ENCODE measurements at regions not wholly inside any gene's neighbourhood (a gene's known extent, or its start where the extent isn't known, plus 50 kb on each side); places are given as distances from the start of the nearest gene placed in this dataset.

DNA sequence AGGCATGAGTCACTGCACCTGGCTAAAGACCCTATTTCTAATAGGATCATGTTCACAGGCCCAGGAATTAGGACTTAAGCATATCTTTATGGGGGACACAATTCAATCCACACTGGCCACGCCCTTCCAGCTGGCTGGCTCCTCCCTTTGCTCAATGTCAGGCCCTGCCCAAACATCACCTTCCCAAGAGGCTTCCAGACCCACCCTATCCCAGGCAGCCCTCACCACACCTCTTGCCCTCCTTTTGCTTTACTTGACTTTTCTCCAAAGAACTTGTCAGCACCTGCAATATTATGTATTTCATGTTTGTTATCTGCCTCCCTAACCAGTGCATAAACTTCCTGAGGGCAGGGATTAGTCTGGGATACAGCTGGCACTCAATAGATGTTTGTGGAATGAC is 109.6 kb upstream of the CDH5 start (continued):
- TF ChIP-seq, protein P1, sequence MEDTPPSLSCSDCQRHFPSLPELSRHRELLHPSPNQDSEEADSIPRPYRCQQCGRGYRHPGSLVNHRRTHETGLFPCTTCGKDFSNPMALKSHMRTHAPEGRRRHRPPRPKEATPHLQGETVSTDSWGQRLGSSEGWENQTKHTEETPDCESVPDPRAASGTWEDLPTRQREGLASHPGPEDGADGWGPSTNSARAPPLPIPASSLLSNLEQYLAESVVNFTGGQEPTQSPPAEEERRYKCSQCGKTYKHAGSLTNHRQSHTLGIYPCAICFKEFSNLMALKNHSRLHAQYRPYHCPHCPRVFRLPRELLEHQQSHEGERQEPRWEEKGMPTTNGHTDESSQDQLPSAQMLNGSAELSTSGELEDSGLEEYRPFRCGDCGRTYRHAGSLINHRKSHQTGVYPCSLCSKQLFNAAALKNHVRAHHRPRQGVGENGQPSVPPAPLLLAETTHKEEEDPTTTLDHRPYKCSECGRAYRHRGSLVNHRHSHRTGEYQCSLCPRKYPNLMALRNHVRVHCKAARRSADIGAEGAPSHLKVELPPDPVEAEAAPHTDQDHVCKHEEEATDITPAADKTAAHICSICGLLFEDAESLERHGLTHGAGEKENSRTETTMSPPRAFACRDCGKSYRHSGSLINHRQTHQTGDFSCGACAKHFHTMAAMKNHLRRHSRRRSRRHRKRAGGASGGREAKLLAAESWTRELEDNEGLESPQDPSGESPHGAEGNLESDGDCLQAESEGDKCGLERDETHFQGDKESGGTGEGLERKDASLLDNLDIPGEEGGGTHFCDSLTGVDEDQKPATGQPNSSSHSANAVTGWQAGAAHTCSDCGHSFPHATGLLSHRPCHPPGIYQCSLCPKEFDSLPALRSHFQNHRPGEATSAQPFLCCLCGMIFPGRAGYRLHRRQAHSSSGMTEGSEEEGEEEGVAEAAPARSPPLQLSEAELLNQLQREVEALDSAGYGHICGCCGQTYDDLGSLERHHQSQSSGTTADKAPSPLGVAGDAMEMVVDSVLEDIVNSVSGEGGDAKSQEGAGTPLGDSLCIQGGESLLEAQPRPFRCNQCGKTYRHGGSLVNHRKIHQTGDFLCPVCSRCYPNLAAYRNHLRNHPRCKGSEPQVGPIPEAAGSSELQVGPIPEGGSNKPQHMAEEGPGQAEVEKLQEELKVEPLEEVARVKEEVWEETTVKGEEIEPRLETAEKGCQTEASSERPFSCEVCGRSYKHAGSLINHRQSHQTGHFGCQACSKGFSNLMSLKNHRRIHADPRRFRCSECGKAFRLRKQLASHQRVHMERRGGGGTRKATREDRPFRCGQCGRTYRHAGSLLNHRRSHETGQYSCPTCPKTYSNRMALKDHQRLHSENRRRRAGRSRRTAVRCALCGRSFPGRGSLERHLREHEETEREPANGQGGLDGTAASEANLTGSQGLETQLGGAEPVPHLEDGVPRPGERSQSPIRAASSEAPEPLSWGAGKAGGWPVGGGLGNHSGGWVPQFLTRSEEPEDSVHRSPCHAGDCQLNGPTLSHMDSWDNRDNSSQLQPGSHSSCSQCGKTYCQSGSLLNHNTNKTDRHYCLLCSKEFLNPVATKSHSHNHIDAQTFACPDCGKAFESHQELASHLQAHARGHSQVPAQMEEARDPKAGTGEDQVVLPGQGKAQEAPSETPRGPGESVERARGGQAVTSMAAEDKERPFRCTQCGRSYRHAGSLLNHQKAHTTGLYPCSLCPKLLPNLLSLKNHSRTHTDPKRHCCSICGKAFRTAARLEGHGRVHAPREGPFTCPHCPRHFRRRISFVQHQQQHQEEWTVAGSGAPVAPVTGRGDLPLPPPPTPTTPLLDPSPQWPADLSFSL (CRISPR knock-in tag; IDR thresholded peaks at IDR 0.05): no peak
- TF ChIP-seq MAFF (IDR thresholded peaks at IDR 0.05; ENCODE audit: low read depth, low read length) (no peak), PHF5A (CRISPR knock-in tag; IDR thresholded peaks at IDR 0.05; ENCODE audit: low read depth, unreplicated experiment) (no peak), ZNF790 (CRISPR knock-in tag; IDR thresholded peaks at IDR 0.05; ENCODE audit: borderline replicate concordance) (no peak), KLF6 (CRISPR knock-in tag; IDR thresholded peaks at IDR 0.05) (no peak), ZFYVE20 (CRISPR knock-in tag; IDR thresholded peaks at IDR 0.05; ENCODE audit: borderline replicate concordance, low read depth) (no peak), EZH2 (conservative IDR thresholded peaks at IDR 0.05; ENCODE audit: low read depth, low read length) (no peak), ZNF563 (CRISPR knock-in tag; IDR thresholded peaks at IDR 0.05) (no peak), HMG20B (CRISPR knock-in tag; conservative IDR thresholded peaks at IDR 0.05) (no peak)
- TF ChIP-seq, protein P2, sequence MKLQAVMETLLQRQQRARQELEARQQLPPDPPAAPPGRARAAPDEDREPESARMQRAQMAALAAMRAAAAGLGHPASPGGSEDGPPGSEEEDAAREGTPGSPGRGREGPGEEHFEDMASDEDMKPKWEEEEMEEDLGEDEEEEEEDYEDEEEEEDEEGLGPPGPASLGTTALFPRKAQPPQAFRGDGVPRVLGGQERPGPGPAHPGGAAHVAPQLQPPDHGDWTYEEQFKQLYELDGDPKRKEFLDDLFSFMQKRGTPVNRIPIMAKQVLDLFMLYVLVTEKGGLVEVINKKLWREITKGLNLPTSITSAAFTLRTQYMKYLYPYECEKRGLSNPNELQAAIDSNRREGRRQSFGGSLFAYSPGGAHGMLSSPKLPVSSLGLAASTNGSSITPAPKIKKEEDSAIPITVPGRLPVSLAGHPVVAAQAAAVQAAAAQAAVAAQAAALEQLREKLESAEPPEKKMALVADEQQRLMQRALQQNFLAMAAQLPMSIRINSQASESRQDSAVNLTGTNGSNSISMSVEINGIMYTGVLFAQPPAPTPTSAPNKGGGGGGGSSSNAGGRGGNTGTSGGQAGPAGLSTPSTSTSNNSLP (IDR thresholded peaks at IDR 0.05; ENCODE audit: low read depth, low read length): no peak
